T-helper 1 cell (primary cell): ENCODE measurements at regions not wholly inside any gene's neighbourhood (a gene's known extent, or its start where the extent isn't known, plus 50 kb on each side); places are given as distances from the start of the nearest gene placed in this dataset.
"Not testable (repeated sequence)": the region's sequence is repeated elsewhere in the genome, so short reads cannot be mapped to it uniquely, and the experiment has no call there.

Experiments
- DNase-seq, 5 donors: peaks; one replicate each; pipeline ENCODE4 v3.0.0-alpha.2; 2012 to 2020

DNA sequence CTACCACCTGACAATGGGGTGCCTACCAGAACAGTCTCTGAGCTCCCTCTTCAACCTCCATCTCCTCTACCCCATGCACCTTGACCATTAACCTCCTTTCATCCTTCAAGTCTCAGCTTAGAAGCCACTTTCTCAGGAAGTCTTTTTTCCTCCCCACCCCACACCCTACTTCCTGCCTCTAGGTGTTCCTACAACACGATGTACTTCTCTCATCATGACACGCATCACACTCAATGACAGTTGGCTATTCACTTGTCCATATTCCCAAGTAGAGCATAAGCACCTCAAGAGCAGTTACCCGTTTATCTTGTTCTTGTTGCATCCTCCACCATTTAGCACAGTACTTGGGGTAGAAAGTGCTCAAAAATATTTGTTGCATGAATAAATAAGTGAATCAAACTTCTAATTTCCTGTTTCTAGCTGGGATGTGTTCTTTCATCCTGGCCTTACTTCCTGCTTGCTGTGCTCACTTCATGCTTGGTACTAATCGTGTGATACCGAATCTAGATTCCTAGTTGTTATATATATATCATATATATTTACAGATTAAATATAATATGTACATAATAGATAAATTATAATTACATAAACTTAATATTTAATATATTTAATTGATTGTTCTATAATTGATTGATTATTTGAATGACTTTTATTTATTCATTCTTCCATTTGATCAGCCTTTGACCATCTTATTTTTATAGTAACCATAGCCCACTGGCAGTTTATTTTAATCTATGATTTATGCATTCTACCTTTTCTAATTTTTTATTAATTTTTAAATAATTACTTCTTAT, 177.5 kb upstream of the TMEM45B start:
- no peak for DNase-seq

DNA sequence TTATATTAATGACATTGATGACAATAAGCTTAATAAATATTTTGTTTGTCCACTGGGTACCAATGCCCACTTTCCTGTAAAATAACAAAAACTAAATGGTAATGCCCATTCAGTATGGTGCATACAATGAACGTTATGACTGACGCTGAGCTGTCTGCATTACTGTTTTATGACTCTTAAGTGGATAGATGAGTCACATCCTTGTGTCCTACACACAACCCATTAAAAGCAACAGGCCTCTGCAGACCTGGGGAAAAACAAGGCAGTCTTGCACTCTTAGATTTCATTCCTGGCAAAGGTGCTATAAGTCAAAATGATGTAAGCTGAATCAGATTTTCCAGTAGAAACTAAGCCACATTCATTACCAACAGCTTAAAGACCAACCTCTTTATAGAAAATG, 176.3 kb upstream of the TMEM45B start:
- peak in 1 of 5 donors; percentile 78 for DNase-seq

GRCh38 chr11:129640671-129641070, 175.0 kb upstream of the TMEM45B start:
- DNase-seq = no peak

DNA sequence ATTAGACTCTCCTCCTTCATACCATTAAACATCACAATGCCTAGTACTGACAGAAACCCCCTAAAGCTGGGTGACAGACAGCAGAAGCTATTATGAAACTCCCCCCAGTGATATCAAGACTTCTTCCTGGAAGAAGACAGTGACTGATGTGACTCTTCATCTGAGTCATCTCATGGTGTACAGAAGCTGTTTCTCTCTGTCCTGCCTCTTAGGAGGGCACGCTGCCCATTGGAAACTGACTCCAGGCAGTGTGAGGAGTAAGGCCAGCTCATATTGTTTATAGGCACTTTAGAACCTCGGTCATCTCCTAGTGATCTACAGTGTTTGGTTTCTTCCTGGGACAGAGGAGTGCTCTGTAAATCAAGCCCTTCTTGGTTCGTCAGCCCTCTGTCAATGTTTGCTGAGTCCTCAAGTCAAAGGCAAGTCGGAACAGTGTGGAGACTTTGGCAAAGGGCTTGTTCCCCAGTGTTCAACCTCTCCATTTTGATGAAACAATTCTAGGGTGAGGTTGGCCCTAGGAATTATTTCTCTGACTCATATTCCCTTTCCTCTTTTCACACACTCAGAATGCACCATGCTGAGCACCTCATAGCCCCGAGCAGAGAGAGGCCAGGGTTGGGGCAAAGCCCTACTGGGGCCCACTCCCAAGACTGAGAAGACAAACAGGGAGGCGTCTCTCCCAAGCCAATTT, 172.5 kb upstream of the TMEM45B start:
- DNase-seq = peak in 1 of 5 donors; percentile 70

DNA sequence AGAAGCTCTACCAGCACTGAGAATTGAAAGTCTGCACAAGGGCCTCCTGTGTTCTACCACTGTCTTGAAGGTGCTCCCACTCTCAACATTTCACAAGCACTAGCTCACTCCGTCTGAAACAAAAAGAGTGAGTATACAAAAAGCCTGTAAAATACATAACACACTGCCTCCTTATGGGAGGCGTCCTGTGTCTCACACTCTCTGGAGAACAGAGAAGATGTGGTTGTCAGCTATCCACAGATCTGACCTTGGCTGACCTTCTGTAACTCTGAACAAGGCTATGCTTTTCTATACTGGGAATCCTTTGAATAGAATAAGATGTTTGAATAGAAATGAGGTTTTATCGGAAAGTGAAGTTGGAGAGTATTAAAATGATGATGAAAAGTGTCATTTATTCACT, 171.3 kb upstream of the TMEM45B start:
- DNase-seq = no peak

DNA sequence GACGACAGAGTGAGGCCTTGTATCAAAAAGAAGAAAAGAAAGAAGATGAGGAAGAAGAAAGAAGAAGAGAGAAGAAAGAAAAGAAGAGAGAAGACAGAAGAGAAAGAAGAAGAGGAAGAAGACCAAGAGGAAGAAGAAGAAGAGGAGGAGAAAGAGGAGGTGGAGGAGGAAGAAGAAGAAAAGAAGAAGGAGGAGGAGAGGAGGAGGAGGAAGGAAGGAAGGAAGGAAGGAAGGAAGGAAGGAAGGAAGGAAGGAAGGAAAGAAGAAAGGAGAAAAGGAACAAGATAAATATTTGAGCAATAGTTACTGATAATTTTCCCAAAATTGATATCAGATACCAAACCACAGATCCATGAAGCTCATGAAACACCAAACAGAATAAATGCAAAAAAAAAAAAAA, 169.7 kb upstream of the TMEM45B start:
- no peak for DNase-seq

DNA sequence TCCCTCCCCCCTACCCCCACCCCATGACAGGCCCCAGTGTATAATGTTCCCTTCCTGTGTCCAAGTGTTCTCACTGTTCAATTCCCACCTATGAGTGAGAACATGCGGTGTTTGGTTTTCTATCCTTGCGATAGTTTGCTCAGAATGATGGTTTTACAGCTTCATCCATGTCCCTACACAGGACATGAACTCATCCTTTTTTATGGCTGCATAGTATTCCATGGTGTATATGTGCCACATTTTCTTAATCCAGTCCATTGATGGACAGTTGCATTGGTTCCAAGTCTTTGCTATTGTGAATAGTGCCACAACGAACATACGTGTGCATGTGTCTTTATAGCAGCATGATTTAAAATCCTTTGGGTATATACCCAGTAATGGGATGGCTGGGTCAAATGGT, 165.6 kb upstream of the TMEM45B start:
- DNase-seq = not testable (repeated sequence)

GRCh38 chr11:129652835-129653234, 162.8 kb upstream of the TMEM45B start:
- no peak for DNase-seq

DNA sequence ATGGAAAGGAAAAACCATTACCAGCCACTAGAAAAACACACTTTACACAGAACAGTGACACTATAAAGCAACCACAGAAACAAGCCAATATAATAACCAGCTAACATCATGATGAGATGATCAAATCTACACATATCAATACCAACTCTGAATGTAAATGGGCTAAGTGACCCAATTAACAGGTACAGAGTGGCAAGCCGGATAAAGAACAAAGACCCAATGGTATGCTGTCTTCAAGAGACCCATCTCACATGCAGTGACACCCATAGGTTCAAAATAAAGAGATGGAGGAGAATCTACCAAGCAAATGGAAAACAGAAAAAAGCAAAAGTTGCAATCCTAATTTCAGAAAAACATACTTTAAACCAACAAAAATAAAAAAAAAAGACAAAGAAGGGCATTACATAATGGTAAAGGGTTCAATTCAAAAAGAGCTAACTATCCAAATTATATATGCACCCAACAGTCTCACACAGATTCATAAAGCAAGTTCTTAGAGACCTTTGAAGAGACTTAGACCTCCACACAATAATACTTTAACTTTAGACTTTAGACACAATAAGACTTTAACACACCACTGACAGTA, 160.3 kb upstream of the TMEM45B start:
- DNase-seq = no peak

DNA sequence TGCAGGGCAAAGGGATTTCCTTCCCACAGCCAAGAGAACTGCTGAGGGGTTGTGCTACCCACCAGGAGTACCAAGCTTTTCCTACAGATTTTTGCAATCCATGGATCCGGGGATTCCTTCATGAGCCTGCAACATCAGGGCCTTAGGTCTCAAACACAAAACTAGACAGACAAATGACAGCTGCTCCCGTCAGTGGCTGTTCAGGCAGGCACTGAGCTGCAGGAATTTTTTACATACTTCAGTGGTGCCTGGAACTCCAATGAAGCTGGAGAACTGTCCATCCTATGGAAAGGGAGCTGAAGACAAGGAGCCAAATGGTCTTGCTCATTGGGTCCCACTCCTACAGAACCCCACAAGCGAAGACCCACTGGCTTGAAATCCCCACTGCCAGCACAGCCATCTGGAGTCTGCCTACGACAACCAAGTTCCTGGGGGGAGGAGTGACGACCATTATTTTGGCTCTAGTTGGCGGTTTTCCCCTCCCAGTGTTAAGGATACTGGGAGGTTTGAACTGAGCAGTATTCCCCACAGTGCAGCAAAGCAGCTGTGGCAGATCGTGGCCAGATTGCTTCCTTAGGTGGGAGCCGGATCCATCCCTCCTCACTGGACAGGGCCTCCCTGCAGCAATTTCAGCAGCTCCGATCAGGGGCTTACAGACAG, 157.7 kb upstream of the TMEM45B start:
- no peak for DNase-seq

GRCh38 chr11:129658526-129658867, 157.2 kb upstream of the TMEM45B start:
- DNase-seq = no peak

DNA sequence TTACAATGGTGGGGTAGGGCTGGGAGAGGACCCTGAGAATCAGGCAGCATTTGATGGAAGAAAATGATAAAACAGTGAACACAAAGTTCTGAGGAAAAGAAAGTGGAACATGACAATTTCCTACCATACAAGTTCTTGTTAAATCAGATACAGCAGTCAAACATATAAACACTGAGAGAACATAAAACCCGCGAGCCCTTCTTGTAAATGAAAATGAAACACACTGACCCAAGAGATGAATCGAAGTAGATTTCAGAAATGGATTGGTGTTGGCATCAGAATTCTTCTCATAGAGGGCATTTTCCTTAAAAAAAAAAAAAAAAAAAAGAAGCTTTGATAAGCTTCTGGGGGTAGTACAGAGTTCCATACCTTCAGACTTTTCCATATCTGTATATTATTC, 134.7 kb upstream of the TMEM45B start:
- no peak for DNase-seq

GRCh38 chr11:129681344-129682114, 134.1 kb upstream of the TMEM45B start:
- DNase-seq = no peak

- no peak for DNase-seq
Observed at GRCh38 chr11:129686269-129686668, 129.4 kb upstream of the TMEM45B start.

GRCh38 chr11:129691142-129691541, 124.5 kb upstream of the TMEM45B start:
- no peak for DNase-seq

- no peak for DNase-seq
Observed at GRCh38 chr11:129694538-129694937, 121.1 kb upstream of the TMEM45B start.

DNA sequence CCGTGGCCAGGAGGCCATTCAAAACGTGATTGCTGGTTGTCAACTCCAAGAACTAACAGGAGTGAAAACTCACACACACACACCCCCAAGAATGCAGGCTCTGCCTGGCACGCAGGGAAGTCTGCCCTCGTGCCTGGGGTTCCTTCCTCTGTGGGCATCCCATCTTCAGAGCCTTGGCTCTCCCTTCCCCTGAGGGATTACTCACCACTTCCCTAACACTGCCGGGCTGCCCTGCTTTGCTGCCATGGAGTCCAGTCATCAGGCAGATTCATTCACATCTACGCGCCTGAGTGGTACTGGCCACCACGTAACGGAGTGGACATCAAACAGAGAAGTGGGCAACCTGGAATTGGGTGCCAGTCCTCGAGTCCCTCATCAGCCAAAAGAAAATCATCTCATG, 120.7 kb upstream of the TMEM45B start:
- DNase-seq = no peak

GRCh38 chr11:129695571-129696308, 119.9 kb upstream of the TMEM45B start:
- peak; percentile 24 to 56 (median 37) for DNase-seq

DNA sequence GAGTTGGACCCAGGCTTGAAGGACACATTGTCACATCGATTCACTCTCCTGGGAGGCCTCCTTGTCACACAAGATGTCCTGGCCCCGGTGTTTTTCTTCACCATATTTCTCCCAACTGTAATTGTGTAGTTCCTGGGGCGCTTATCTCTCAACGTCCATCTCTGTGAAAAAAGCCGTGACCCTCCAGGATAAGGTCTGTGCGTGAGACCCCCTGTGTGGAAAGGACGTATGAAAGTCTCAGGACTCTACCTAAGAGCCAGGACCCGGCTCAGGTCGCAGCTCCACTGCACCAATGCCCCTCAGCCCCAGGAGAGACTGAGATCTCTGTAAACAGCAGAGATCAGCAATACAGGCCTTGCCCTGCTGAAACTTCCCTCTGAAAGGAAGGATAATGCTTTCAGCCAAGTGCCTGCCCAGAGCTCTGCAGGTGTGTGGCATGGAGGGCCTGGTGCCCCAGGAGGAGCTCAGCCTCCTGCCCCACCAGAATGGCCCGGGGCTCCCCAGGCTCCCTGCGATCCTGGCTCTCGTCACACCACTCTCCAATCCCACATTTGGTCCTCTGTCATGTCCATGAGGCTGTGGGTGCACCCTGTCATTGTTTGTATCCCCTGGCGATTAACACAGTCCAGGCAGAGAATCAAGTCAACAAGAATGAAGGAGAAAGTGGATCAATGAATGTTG, 119.2 kb upstream of the TMEM45B start:
- no peak for DNase-seq

GRCh38 chr11:129698212-129698611, 117.4 kb upstream of the TMEM45B start:
- no peak for DNase-seq

DNA sequence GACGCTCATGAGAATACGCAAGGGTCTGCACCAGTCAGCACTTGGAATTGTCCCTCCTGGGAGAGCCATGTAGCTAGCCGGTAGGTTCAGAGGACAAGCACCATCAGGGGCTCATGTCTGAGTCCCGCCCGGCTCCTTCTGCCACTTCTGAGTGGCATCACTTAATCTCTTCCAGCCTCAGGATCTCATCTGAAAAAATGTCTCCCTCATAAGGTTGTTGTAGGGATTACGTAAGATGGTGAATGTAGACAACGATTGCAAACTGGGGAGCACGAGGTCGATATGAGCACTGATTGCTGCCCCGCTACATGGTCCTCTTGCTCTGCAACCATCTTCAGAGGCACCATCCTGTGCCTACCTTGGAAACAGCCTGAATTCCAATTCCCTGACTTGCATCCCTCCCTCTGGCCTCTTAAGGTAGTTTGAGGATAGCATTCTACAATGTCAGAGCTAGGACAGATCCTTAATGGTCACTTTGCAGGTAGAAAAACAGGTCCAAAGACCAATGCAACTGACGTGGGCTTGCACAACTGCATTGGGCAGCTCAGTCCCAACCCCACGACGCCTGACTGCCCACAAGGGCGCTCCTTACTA, 115.8 kb upstream of the TMEM45B start:
- no peak for DNase-seq
